DMS53 treated with DMSO at 0.1 percent for 48 hours (cell line): ENCODE measurements at regions not wholly inside any gene's neighbourhood (a gene's known extent, or its start where the extent isn't known, plus 50 kb on each side); places are given as distances from the start of the nearest gene placed in this dataset.
"Not testable (repeated sequence)": the region's sequence is repeated elsewhere in the genome, so short reads cannot be mapped to it uniquely, and the experiment has no call there.

ENCODE experiments used
- DNase-seq: peaks from one replicate; lab custom pipeline; 2025; ENCODE audit not compliant: unreplicated experiment; lab: John Stamatoyannopoulos, UW

DNA sequence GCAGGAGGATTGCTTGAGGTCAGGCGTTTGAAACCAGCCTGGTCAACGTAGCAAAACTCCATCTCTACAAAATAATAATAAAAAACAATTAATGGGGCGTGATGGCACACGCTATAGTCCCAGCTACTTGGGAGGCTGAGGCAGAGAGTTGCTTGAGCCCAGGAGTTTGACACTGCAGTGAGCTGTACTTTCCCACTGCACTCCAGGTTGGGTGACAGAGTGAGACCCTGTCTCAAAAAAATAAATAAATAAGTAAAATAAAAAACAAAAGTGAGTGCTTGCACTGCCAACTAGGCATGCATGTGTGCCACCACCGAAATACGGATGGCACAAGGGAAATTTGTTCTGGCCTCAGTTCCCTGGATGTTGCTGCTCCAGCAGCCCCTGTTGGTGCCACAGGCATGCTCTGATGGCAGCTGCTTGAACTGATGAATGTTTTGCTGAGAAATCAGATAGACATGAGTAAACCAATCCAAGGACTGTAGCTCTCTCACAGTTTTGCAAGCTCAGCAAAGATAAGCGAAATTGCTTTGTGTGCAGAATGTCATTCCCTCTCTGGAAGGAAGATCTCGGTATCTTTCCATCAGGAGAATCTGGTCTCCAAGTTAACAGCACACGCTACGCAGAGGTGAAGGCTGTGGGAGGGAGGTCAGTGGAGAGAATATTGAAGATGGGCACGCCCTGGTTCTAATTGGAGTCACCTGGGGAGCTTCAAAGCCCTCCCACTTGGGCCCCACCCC, 188.0 kb upstream of the SLC24A3 start:
- no peak for DNase-seq

- DNase-seq, result no peak
Measured at GRCh38 chr20:19025430-19026120, 186.9 kb upstream of the SLC24A3 start.

DNA sequence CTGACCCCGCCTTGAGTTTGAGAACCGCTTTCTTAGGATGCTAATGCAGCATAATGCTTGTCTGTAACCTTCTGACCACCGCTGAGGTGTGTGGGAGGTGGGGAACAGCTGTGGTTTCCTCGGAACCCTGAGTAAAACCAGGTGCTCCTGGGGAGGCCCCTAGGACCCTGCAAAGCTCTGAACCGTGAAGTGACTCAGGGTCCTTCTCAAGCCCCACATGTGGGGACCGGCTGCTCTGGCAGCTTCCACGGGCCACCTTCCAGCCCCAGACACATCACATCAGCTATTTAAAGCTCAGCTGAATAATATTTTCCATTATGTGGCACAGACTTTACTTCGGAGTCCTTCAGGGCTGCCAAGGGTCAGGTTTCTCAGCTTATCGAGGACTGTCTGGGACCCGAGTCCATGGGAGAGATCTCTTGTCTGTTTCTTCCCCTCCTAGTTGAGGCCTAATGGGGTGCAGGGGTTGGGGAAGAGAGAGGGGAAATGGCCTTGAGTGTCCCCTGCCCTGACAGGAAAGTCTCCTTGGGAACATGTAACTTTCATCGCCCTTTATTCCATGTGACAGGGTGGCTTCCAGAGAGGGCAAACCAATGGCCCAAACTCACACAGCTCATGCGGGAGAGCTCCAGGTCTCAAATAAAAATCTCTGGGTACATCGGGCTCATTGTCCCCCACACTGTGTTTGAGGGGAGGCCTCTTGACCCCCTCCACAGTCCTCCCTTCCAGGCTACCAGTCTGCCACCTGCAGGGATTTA, 186.1 kb upstream of the SLC24A3 start:
- DNase-seq, result no peak

- no peak for DNase-seq
Measured at GRCh38 chr20:19026901-19027644, 185.4 kb upstream of the SLC24A3 start.

DNA sequence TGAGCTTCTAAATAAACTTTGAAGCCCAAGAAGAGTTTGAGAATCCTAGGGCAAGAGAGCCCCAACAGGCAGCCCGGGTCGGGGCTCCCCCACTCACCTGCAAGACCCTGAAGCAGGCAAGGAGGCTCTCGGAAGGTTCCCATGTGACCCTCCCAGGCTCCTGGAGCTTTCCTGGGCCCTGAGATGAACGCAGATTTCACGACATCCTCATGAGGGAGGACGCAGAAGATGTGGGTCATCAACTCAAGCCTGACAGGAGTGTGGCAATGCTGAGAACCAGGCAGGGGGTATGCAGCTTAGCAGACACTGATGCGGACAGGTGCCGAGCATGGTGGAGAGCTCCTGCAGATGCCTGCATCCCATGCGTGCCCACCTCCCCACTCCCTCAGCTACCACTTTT, 184.5 kb upstream of the SLC24A3 start:
- DNase-seq, result no peak

DNA sequence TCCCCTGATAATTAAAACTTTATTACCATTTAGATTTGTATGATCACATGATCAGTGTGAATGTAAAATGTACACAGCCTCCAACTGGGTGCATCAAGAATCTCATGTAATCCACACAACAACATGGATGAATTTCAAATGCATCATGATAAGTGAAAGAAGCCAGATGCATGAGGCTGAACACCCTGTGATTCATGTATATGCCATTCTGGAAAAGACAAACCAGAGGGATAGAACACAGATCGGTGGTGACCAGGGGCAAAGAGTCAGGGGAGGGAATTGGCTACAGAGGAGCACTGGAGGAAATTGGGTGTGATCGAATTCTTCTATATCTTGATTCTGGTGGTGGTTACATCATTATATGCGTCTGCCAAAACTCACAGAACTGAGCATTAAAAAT, 170.7 kb upstream of the SLC24A3 start:
- no peak for DNase-seq

DNA sequence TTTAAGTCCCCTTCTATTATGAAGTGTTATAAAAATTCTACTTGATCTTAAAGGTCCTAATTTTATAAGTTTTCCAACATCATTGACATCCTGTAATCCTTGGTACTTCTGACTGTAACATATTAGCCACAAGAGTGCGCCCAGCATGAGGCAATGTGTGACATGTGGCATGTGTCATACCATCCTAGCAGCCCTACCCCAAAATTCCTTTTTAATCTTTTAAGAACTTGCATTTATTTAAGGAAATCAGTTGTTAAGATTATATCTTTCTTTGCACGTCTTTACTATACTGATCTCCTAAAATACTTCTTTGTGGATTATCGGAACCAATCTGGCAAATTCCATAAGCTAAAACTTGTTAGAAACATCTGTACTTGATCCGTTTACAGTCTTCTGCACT, 167.1 kb upstream of the SLC24A3 start:
- no peak for DNase-seq

DNA sequence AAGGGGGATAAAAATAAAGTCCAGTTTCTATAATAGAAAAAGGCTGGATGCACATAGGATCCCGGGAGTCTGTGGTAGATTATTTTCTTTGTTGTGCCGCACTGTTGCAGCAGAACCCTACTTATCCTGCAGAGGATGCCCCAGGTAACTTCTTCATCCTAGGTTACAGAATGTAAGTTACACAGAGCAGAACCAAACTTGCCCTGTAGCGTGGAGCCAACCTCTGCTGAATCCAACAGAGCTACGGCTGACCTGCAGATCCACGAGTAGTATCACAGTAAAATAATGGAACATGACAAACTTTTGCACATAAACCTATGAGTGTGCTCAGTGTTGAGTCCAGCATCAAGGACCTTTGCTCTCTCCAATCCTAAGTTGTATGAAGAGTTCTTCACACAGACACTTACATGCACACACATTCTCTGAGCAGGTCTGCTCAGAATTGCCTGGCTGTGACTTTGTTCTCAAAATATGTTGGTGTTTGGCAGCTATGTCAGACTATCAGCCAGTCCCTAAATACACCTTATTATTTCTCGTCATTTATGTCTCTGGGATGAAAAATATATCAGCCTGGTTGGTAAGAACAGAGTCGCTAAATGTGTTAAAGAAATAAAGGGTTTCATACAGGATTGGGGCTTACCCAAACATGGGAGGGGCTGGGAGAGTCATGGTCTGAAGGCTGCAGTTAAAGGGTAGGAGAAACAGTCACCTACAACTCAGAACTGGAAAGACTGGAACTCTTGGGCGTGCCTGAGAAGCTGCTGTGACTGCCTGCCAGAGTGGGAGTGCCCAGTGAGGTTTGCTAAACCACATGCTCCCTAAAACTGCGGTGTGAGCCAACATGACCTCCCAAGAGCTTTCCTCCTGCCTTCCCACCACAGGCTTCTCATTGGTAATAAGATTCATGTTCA, 165.1 kb upstream of the SLC24A3 start:
- no peak for DNase-seq

- no peak for DNase-seq
Measured at GRCh38 chr20:19047951-19048296, 164.5 kb upstream of the SLC24A3 start.

- no peak for DNase-seq
Measured at GRCh38 chr20:19048995-19049501, 163.4 kb upstream of the SLC24A3 start.

DNA sequence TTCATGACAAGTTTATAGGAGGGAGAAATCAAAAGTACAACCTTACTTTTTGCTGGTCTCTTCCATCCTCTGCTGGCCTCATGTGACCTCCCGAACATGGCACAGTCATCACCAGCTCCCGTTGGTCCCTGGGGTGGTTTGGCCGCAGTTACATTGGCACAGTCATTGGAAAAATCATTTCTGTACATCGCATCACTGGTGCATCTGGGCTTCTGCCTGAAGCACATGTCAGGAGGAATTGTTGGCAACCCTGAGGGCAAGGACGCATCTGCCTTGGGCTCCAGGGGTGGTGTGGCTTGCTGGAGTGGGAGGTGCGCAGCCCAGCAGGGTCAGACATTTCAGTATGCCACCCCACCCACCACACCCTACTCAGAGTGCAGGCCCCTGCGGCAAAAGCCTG, 162.9 kb upstream of the SLC24A3 start:
- no peak for DNase-seq

DNA sequence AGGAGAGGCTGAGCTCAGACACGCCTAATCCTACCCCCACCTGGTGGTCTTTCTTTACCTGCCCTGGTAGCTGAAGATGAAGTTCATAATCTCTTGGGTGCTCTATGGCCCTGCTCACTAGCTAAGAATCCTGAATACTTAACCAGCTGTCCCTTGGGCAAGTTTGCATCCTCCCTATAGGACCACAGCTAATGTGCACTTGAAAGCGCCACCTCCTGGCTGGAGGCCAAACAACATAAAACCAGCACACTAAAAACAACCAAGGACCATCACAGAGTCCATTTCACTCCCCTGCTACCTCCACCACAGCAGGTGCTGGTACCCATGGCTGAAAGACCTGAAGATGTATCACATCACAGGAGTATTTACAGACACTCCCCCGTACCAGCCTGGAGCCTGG, 155.5 kb upstream of the SLC24A3 start:
- DNase-seq, result no peak

- not testable (repeated sequence) for DNase-seq
Measured at GRCh38 chr20:19064788-19065187, 147.7 kb upstream of the SLC24A3 start.

DNA sequence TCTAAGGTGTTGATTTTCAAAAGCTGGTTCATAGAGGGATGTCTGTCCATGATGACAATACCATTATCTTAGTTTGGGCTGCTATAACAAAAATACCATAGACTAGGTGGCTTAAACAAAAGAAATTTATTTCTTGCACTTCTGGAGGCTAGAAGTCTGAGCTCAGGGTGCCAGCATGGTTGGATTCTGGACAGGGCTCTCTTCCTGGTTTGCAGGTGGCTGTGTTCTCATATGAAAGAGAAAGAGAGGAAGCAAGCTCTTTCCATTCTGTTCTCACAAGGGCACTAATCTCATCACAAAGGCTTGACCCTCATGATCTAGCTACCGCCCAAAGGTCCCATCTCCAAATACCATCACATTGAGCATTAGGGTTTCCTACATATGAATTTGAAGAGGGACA, 144.5 kb upstream of the SLC24A3 start:
- no peak for DNase-seq

DNA sequence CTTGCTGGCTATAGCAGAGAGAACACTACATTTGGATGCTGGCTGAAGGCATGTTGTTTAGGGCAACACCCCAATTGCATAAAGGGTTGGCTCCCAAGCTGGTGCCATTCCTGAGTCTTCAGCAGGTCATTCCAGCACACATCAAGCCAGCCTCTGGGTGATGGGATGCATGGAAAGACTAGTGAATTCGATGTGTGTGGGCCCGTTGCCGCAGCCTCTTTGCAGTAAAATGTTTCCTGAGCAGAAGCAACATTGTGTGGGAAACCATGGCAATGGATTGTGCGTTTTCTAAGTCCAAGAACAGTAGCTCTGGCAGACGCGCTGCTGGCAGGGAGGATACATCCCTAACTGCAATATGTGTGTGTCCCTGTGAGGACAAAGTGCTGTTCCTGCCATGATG, 142.4 kb upstream of the SLC24A3 start:
- DNase-seq, result no peak

- no peak for DNase-seq
Measured at GRCh38 chr20:19070681-19071445, 141.6 kb upstream of the SLC24A3 start.

DNA sequence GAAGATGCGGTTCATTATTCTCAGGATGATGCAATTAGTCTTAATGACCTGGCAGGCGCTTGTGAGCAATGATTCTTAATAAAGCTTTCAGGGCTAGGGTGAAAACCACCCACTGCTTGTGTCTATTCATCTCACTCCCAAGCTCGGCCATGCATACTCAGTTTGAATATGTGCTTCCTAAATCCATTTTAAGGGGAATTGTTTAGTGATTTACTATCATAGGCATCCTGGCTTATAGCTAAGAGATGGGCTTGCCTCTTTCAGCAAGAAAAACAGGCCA, 141.1 kb upstream of the SLC24A3 start:
- no peak for DNase-seq

- no peak for DNase-seq
Measured at GRCh38 chr20:19071902-19072498, 140.4 kb upstream of the SLC24A3 start.

DNA sequence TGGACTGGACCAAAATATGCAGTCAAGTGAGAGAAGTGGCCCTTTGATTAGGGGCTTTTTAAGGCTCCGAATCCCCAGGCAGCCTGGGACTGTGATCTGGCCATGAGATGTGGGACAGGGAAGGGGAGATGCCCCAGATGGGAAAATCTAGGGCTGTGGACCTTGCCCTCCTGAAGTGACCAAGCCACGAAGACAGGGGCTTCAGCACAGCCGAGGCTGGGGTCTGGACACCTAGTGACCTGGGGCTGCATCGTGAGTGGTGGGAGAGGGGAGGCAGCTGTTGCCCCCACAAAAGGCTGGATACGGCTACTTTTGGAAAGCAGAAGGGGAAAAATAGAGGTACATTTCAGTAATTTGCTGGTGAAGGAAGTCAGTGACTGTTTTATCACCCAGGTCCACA, 139.5 kb upstream of the SLC24A3 start:
- no peak for DNase-seq
